Adrenal gland (tissue), 9 donors: ENCODE measurements at regions not wholly inside any gene's neighbourhood (a gene's known extent, or its start where the extent isn't known, plus 50 kb on each side); places are given as distances from the start of the nearest gene placed in this dataset.

ENCODE experiments used
- DNase-seq, 7 donors: peaks; one replicate each; pipeline ENCODE4 v3.0.0-alpha.2; 2019 to 2020
- H3K27ac ChIP-seq, 5 donors: fragments of 200-600 bp; sonication (generic) in 4 of 5; 1 replicate in 3 of 5; 2 replicates in 2 of 5; pipeline versions ENCODE4 v1.5.1 to v1.8.0; 2016 to 2020; ENCODE audit warnings: mild to moderate bottlenecking in 1 of 5
- H3K27me3 ChIP-seq: fragments of 200-600 bp; 2 replicates; pipeline ENCODE4 v1.8.0; 2021
- H3K36me3 ChIP-seq, 2 donors: fragments of 200-600 bp; replicated peaks in 1 of 2; 1 replicate in 1 of 2; 2 replicates in 1 of 2; pipeline versions ENCODE4 v1.5.1 to v1.8.0; 2018 to 2022
- H3K4me1 ChIP-seq, 2 donors: fragments of 200-600 bp; replicated peaks in 1 of 2; 1 replicate in 1 of 2; 2 replicates in 1 of 2; pipeline versions ENCODE4 v1.5.1 to v1.8.0; 2018 to 2021
- H3K4me3 ChIP-seq, 4 donors: fragments of 200-600 bp; sonication (generic) in 3 of 4; one replicate each; pipeline ENCODE4 v1.5.1; 2016 to 2018
- H3K9me3 ChIP-seq, 3 donors: fragments of 200-600 bp; sonication (generic) in 1 of 3; replicated peaks in 1 of 3; 1 replicate in 2 of 3; 2 replicates in 1 of 3; pipeline versions ENCODE4 v1.5.1 to v1.8.0; 2016 to 2021
- POLR2A ChIP-seq, 2 donors: fragments of 450-650 bp; IDR thresholded peaks; one replicate each; pipeline ENCODE4 v1.6.1; 2017; ENCODE audit warnings: antibody characterized with exemption in 2 of 2, mild to moderate bottlenecking in 2 of 2, moderate library complexity in 1 of 2
- WGBS, 4 donors: extraction: QIAGEN DNeasy Blood & Tissue Kit in 2 of 4; methylation state at CpG; one replicate each; pipeline versions ENCODE4 v1.1.5 to v1.1.7; 2013 to 2017; 5-methylcytosine and 5-hydroxymethylcytosine counted together
- intact Hi-C, 2 donors: fragments of 100-400 bp; cut with DNase I; formaldehyde crosslinking; loops; one replicate each; pipeline versions ENCODE4 v1.14.1 to v1.15.0; 2022 to 2023
- TF ChIP-seq, protein P1 (sequence below), 6 experiments: fragments of 450-650 bp in 4 of 6; fragments of 200-600 bp in 2 of 6; sonication (generic) in 1 of 6; IDR thresholded peaks; 1 replicate in 5 of 6; 2 replicates in 1 of 6; pipeline versions ENCODE4 v1.5.1 to v1.8.0; 2016 to 2021; ENCODE audit warnings: antibody characterized with exemption in 6 of 6, mild to moderate bottlenecking in 2 of 6, moderate library complexity in 1 of 6
- donor health status: healthy with polysubstance abuse.
- donor health status: Bipolar disorder and iron deficiency.
- donor health status: DM: yes; HTN: yes; CAD: no.
- donor health status: DM: no; HTN: no; CAD: no.
- donor health status: DM: no; HTN: no; CAD: no.

GRCh38 chr16:19361587-19361986 is 56.1 kb upstream of the TMC5 start:
- Histone ChIP-seq H3K4me1 (no peaks in the 10 kb centered on the region), H3K9me3 (no peaks in the 10 kb centered on the region), H3K36me3 (no peaks in the 10 kb centered on the region), H3K27ac (no peak overlapping the region), H3K4me3 (no peak overlapping the region), H3K27me3 (no peaks in the 10 kb centered on the region)
- TF ChIP-seq, protein P1, sequence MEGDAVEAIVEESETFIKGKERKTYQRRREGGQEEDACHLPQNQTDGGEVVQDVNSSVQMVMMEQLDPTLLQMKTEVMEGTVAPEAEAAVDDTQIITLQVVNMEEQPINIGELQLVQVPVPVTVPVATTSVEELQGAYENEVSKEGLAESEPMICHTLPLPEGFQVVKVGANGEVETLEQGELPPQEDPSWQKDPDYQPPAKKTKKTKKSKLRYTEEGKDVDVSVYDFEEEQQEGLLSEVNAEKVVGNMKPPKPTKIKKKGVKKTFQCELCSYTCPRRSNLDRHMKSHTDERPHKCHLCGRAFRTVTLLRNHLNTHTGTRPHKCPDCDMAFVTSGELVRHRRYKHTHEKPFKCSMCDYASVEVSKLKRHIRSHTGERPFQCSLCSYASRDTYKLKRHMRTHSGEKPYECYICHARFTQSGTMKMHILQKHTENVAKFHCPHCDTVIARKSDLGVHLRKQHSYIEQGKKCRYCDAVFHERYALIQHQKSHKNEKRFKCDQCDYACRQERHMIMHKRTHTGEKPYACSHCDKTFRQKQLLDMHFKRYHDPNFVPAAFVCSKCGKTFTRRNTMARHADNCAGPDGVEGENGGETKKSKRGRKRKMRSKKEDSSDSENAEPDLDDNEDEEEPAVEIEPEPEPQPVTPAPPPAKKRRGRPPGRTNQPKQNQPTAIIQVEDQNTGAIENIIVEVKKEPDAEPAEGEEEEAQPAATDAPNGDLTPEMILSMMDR (IDR thresholded peaks at IDR 0.05): no peak
- no peak for TF ChIP-seq POLR2A (IDR thresholded peaks at IDR 0.05)
- intact Hi-C loops: no loop called here
- WGBS, 4 donors: 64 to 80% (median 78%) methylated on average over 2 of the region's 2 CpGs
- no peak for DNase-seq

DNA sequence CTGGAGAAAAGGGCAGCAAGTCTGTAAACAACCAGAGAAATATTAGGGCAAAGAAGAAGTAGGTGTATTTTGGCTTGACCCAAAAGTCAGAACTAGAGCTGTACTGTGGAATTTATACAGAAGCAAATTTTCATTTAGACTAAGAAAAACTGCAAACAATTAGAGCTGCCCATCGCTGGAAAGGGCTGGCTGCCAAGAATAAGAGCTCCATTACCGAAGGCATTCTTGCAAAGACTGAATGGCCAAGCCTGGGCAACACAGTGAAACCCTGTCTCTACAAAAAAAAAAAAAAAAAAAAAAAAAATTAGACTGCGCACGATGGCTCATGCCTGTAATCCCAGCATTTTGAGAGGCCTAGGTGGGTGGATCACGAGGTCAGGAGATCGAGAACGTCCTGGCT is 53.9 kb upstream of the TMC5 start:
- Histone ChIP-seq H3K4me3 (no peak overlapping the region), H3K9me3 (no peaks in the 10 kb centered on the region), H3K4me1 (no peaks in the 10 kb centered on the region), H3K27me3 (no peaks in the 10 kb centered on the region), H3K36me3 (no peaks in the 10 kb centered on the region), H3K27ac (no peak overlapping the region)
- 86 to 89% (median 87%) methylated on average over 7 of the region's 7 CpGs for WGBS, 4 donors
- intact Hi-C loops: no loop called here
- DNase-seq: no peak
- TF ChIP-seq, protein P1 (IDR thresholded peaks at IDR 0.05): no peak
- no peak for TF ChIP-seq POLR2A (IDR thresholded peaks at IDR 0.05)

DNA sequence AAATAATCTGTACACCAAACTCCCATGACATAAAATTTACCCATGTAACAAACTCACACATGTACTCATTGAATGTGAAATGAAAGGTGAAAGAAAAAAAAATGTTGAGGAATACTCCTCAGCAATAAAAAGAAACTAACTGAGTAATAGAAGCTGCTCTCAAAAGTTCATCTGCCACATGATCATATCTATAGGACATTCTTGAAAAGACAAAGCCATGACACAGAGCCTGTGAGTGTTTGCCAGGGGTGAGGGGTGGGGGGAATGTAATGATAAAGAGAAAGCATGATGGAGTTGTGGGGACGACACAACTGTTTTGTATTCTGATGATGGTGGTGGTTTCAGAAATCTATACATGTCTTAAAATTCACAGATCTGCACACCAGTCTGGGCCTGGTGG is 52.2 kb upstream of the TMC5 start:
- WGBS, 4 donors: 38 to 78% (median 63%) methylated on average over 1 of the region's 1 CpG
- DNase-seq: no peak
- H3K9me3 ChIP-seq: no peaks in the 10 kb centered on the region
- H3K4me1 ChIP-seq: no peaks in the 10 kb centered on the region
- H3K4me3 ChIP-seq: no peak overlapping the region
- TF ChIP-seq, protein P1 (IDR thresholded peaks at IDR 0.05): no peak
- TF ChIP-seq POLR2A (IDR thresholded peaks at IDR 0.05): no peak
- H3K27me3 ChIP-seq: no peaks in the 10 kb centered on the region
- H3K27ac ChIP-seq: no peak overlapping the region
- intact Hi-C loops: no loop called here
- H3K36me3 ChIP-seq: no peaks in the 10 kb centered on the region

- no peaks in the 10 kb centered on the region for H3K36me3 ChIP-seq
- H3K27me3 ChIP-seq: no peaks in the 10 kb centered on the region
- no peaks in the 10 kb centered on the region for H3K4me1 ChIP-seq
- peak in 1 of 7 donors; percentile 7 for DNase-seq
- no peaks in the 10 kb centered on the region for H3K9me3 ChIP-seq
- TF ChIP-seq, protein P1 (IDR thresholded peaks at IDR 0.05): no peak
- no peak for TF ChIP-seq POLR2A (IDR thresholded peaks at IDR 0.05)
- intact Hi-C loops: no loop called here
- no peak overlapping the region for H3K4me3 ChIP-seq
- WGBS, 4 donors: 36 to 51% (median 46%) methylated on average over 4 of the region's 4 CpGs
- no peak overlapping the region for H3K27ac ChIP-seq
Observed at GRCh38 chr16:19366391-19366790, 51.3 kb upstream of the TMC5 start.
